ENCODE measurements at regions not wholly inside any gene's neighbourhood (a gene's known extent, or its start where the extent isn't known, plus 50 kb on each side); places are given as distances from the start of the nearest gene placed in this dataset.

DNA sequence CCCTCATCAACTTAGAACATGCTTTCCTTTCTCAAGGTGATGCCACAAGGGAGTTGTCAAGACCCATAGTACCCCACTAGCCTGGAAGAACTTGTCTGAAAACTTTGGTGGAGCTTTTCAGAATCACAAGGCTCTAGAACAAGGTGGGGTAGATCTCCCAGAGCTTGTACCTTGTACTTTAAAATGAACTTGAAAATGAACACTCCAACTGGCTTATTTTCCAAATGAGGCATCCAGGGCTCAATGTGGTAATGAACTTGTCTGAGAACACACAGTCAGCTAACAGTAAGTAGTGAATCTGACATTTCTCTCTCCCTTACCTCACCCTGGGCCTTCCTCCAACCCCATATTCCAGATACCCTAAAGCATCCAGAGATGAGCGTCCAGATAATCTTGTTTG lies 81.8 kb upstream of the THBS1 start:
- Mint-ChIP-seq H3K4me1 (no peaks in the 10 kb centered on the region), H3K27ac (no peak overlapping the region), H3K9me3 (no peaks in the 10 kb centered on the region), H3K36me3 (no peaks in the 10 kb centered on the region), H3K4me3 (no peak overlapping the region), H3K27me3 (peaks cover 6% of the 10 kb centered on the region)

DNA sequence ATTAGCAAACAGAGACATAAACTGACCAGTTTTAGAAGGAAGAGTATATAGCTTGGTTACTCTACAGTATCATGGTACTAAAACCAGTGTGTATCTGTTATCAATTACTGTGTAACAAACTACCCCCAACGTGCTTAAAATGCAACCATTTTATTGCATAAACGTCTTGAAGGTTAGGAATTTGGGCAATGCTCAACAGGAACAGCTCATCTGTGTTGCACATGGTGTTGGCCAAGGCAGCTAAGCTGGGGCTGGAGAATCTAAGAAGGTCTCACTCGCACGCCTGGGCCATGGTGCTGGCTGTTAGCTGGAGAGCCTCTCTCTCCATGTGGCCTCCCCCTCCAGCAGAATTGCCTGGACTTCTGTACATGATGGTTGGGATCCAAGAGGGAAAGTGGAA lies 81.2 kb upstream of the THBS1 start:
- no peak overlapping the region for H3K27ac Mint-ChIP-seq
- no peaks in the 10 kb centered on the region for H3K9me3 Mint-ChIP-seq
- no peaks in the 10 kb centered on the region for H3K36me3 Mint-ChIP-seq
- H3K27me3 Mint-ChIP-seq, result peaks cover 6% of the 10 kb centered on the region
- H3K4me1 Mint-ChIP-seq, result no peaks in the 10 kb centered on the region
- H3K4me3 Mint-ChIP-seq, result no peak overlapping the region

DNA sequence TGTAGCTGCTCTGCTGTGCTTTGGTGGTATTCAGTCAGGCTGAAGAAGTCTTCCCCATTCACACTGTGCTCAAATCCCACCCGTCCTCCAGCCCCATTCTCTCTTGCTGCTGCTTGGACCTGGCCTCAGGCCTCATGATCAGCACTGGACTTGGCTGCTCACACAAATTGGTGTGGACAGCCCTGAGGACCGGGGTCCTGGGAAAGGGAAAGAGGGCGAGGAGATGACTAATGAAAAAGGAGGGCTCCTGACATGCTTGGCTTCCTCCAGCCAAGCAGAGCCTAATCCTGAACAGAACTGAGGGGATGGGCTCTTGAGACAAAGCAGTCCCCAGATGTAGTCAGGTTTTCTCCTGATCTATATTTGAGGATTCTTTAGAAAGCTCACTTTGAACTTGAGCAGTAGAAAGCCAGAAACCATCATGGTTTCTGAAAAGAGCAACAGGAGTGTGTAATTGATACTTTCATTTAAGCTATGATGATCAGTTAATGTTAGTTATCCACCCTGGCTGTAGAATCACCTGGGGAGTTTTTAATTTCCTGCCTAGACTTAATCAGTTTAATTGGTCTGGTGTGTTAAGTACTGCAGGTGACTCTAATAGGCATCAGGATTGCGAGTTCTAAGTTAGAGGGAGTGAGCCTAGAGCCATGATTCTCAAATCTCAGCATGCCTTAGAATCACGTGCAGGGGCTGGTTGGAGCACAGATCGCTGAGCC lies 79.4 kb upstream of the THBS1 start:
- H3K27ac Mint-ChIP-seq, result peak overlapping the region in 1 of 3 donors; percentile 60
- no peak overlapping the region for H3K4me3 Mint-ChIP-seq
- no peaks in the 10 kb centered on the region for H3K36me3 Mint-ChIP-seq
- H3K9me3 Mint-ChIP-seq, result peaks cover 0 to 2% (median 0%) of the 10 kb centered on the region in 3 donors
- no peaks in the 10 kb centered on the region for H3K4me1 Mint-ChIP-seq
- H3K27me3 Mint-ChIP-seq, result peaks cover 4% of the 10 kb centered on the region

DNA sequence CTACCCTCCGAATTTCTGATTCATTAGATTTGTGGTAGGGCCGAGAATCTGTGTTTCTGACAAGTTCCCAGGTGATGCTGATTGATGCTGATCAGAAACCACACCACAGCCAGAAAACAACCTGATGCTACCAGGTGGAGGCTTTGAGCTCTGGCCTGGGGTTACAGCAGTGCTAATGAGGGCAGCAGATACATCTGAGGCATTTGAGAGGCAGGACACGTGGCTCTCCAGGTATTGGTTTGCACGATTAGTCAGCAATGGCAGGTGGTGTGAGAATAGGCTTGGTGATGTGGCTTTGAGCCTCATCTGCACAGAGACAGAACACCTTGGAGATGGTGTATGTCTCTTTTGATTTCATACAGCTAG lies 78.8 kb upstream of the THBS1 start:
- H3K27ac Mint-ChIP-seq, result no peak overlapping the region
- H3K9me3 Mint-ChIP-seq, result peaks cover 0 to 2% (median 0%) of the 10 kb centered on the region in 3 donors
- peaks cover 4% of the 10 kb centered on the region for H3K27me3 Mint-ChIP-seq
- no peaks in the 10 kb centered on the region for H3K4me1 Mint-ChIP-seq
- no peaks in the 10 kb centered on the region for H3K36me3 Mint-ChIP-seq
- H3K4me3 Mint-ChIP-seq, result no peak overlapping the region

DNA sequence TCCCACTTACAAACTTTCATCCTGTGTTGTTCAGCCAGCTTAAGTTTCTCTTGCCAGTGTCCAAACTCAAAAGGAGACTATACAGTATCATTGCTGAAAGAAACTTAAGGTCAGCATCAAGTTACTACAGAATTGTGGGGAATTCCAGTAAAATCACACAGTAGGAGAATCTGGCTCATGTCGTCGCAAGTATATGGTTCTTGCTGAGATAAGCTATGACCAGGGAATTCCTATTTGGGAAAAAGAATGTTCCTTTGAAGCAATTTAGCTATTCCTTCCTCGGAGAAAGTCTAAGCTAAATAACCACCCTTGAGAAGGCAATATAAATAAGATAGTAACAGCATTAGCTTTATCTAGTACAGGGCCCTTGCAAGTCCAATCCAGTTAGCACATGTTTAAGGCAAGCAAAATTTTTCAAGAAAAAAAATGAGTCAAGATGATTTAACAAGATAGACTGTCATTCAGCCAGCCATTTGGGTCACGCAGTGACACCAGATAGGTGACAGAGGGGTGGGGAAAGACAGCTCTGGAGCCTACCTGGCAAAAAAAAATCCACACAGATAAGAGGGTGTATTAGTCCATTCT lies 78.2 kb upstream of the THBS1 start:
- H3K4me3 Mint-ChIP-seq, result no peak overlapping the region
- H3K27me3 Mint-ChIP-seq, result peaks cover 3% of the 10 kb centered on the region
- no peak overlapping the region for H3K27ac Mint-ChIP-seq
- H3K9me3 Mint-ChIP-seq, result peaks cover 0 to 2% (median 0%) of the 10 kb centered on the region in 3 donors
- no peaks in the 10 kb centered on the region for H3K4me1 Mint-ChIP-seq
- no peaks in the 10 kb centered on the region for H3K36me3 Mint-ChIP-seq

DNA sequence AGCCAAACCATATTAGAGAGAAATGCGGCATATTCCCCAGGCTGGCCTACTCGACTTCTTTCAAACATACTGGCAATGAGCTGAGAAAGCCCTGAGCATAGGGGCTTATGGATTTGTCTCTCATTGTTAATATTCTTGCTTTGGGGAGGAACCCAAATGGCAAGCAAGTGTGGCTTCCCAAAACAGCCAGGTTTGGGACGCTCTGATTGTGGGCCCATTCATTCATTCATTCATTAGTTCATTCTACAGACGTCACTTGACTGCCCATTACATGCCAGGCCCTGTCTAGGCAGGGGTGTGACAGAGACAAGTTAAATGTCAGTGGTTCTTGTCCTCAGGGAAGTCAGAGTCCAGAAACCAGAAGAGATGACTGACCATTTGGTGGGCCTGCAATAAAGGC lies 77.4 kb upstream of the THBS1 start:
- Mint-ChIP-seq H3K36me3 (no peaks in the 10 kb centered on the region), H3K27me3 (peaks cover 3% of the 10 kb centered on the region), H3K4me3 (no peak overlapping the region), H3K27ac (no peak overlapping the region), H3K9me3 (peaks cover 0 to 2% (median 0%) of the 10 kb centered on the region in 3 donors), H3K4me1 (no peaks in the 10 kb centered on the region)

DNA sequence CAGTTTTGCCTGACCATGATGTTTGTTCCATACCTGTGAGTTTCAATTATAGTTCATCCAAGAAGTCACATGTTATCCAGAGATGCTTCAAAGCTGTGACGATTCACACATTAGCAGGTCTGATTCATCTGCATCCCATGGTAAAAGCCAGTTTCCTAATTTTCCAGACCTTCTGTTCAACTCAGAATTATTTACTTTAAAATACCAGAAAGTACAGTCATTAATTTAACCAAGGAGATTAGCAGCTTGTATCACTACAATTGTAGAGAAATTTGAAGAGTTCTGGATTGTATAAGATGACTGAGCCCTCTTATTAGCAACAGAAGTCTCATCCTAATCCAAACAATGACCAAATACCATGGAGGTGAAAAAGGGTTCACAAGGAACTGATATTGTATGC lies 76.1 kb upstream of the THBS1 start:
- Mint-ChIP-seq H3K27ac (no peak overlapping the region), H3K4me1 (no peaks in the 10 kb centered on the region), H3K4me3 (no peak overlapping the region), H3K9me3 (peaks cover 0 to 2% (median 0%) of the 10 kb centered on the region in 3 donors), H3K27me3 (peaks cover 3% of the 10 kb centered on the region), H3K36me3 (no peaks in the 10 kb centered on the region)

DNA sequence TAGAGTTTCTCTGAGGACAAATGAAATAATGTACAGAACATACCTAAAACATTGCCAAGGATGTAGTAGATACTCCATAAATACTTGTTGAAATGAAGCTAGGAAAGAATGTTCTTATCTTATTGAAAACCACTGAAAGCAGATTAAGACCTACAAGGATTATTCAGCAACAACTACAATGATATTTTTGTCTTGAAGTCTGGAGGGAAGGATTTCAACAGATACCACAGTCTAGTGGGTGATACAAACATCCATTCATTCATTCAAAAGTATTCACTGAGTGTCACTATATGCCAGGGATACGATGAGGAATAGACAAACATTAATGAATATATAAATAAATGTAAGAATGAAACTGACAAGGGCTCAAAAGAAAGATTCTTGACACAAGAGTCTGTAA lies 74.7 kb upstream of the THBS1 start:
- Mint-ChIP-seq H3K4me3 (no peak overlapping the region), H3K9me3 (peaks cover 0 to 2% (median 0%) of the 10 kb centered on the region in 3 donors), H3K27ac (no peak overlapping the region), H3K27me3 (peaks cover 3% of the 10 kb centered on the region), H3K36me3 (no peaks in the 10 kb centered on the region), H3K4me1 (no peaks in the 10 kb centered on the region)

DNA sequence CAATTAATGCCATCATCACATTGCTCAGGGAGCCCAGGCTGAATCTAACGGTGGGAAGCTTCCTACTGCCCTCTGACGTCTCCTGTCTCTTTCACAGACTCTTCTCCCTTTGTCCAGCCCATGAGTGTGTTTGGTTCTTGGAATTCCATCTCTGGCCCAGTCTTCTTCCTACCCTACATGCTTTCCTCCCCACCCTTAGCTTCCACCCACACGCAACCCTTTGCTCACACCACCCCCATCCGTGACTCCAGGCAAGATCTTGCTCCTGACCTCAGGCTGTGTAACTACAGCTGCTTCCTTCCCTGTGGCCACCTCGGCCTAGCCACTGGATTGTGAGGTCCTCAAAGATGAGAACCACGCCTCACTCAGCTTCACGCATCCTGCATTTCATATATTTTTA lies 72.3 kb upstream of the THBS1 start:
- H3K4me1 Mint-ChIP-seq, result no peaks in the 10 kb centered on the region
- H3K36me3 Mint-ChIP-seq, result peaks cover 1% of the 10 kb centered on the region
- peaks cover 0 to 2% (median under 1%) of the 10 kb centered on the region in 3 donors for H3K9me3 Mint-ChIP-seq
- no peak overlapping the region for H3K4me3 Mint-ChIP-seq
- no peak overlapping the region for H3K27ac Mint-ChIP-seq
- H3K27me3 Mint-ChIP-seq, result peaks cover 3% of the 10 kb centered on the region

DNA sequence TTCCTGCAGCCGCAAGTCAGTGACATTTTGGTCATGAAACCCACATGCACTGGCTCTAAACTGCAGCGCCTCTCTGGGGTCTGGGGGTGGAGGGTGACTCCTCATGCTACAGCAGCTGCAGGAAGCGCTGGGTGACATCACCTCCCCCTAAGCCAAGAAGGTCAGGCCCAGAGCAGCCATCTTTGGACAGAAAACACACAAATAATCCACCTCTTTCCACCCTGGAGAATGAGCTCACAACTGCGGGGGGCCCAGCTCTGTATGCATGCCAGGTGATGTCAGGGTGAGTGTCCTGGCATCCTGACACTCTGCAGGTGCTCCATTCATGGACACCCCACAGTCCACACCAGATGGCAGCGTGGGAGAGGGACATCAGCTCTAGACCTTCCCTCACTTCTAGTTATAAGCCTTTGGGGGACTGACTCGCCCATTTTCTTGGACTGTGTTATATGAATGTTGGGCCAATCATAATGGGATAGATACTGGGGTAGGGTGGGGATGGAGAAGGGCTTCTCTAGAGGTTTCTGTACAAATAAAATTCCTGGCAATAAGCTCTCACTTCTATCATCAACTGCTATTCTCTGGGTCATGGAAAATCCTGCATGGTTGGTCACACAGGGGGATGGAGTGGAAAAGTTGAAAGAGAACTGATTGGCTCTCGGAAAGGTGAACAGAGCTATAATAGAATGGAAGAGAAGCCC lies 70.7 kb upstream of the THBS1 start:
- Mint-ChIP-seq H3K27ac (no peak overlapping the region), H3K4me3 (no peak overlapping the region)

DNA sequence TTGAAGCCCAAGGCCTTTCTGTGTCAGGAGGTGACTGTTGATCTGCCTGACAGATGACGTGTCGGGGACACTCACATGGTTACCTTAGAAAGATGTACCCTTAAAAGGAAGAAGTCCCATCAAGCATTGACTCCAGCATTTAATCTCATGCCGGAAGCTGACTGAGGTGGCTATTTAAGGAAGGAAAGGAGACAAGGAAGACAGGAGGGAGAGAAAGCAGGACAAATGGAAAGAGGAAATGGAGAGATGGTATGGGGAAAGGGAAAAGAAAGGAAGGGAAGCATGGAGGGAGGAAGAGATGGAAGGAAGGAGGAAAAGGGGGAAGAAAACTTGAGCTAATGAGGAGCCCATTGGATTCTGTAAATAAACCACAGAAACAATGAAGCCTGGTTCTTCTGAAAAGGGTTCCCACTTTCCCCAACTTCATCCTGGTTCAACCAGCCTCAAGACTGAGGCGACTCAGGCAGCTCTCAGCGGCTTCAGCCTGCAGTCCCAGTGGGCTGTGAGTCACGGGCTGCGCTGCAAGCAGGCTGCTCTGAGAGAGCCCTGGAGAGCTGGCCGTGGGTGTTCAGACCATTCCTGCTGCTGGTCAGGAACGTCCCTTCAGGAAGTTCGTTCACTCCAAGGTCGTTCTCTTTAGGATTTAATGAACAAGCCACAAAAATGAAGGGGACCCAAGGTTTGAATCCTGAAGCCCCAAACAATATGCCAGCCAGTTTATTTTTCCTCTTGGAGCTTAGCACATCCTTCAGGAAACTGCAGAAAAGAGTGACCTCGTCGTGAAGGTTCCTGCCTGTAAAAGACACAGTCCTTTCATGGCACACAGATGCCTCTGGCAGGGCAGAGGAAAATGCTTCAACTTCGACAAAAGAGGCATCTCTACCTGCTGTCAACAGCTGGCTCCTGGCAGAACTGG lies 69.6 kb upstream of the THBS1 start:
- peaks cover 3% of the 10 kb centered on the region for H3K27me3 Mint-ChIP-seq
- H3K27ac Mint-ChIP-seq, result no peak overlapping the region
- no peaks in the 10 kb centered on the region for H3K4me1 Mint-ChIP-seq
- H3K4me3 Mint-ChIP-seq, result no peak overlapping the region
- H3K36me3 Mint-ChIP-seq, result peaks cover 1% of the 10 kb centered on the region
- peaks cover 2 to 17% (median 7%) of the 10 kb centered on the region in 3 donors for H3K9me3 Mint-ChIP-seq

More for the DNA sequence above, 70.7 kb upstream of the THBS1 start:
- H3K9me3 Mint-ChIP-seq, result peaks cover 2 to 9% (median 6%) of the 10 kb centered on the region in 3 donors
- no peaks in the 10 kb centered on the region for H3K4me1 Mint-ChIP-seq
- peaks cover 3% of the 10 kb centered on the region for H3K27me3 Mint-ChIP-seq
- peaks cover 1% of the 10 kb centered on the region for H3K36me3 Mint-ChIP-seq

DNA sequence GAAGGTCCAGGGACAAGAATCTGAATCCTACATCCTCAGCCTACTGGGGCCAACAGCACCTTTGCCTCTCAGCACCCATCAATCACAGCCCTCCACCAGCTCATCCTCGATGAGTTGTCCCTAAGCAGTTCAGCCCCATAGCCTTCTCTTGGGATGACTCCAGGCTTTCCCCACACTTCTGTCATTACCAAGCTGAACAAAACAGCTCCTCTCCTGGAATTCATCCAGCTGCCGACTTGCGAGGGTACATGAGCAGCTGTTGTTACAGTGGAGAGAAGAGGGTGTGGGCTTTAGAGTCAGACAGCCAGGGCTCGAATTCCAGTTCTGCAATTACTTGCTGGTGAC lies 69.0 kb upstream of the THBS1 start:
- Mint-ChIP-seq H3K27me3 (no peaks in the 10 kb centered on the region), H3K27ac (no peak overlapping the region), H3K36me3 (peaks cover 1% of the 10 kb centered on the region), H3K4me3 (no peak overlapping the region), H3K4me1 (no peaks in the 10 kb centered on the region), H3K9me3 (peaks cover 3 to 19% (median 5%) of the 10 kb centered on the region in 3 donors)

DNA sequence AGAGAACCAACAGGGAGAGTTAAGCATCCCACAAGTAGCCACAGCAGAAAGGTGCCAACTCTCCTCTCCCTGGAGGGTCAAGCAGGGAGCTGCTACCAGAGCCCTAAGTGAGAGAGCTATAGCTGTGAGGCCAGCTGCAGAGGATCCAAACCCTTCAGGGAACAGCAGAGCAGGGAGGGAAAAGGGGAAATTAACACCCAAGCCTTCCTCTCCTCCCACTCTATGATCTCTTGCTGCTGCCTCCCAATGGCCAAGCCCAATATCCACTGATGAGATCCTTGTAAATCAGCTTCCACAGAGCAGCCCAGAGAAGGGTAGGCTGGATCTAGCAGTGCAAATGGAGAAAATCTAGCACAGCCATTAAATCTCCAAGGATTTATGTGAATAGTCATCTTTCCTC lies 68.2 kb upstream of the THBS1 start:
- H3K36me3 Mint-ChIP-seq, result peaks cover 1% of the 10 kb centered on the region
- H3K27me3 Mint-ChIP-seq, result no peaks in the 10 kb centered on the region
- no peaks in the 10 kb centered on the region for H3K4me1 Mint-ChIP-seq
- no peak overlapping the region for H3K4me3 Mint-ChIP-seq
- no peak overlapping the region for H3K27ac Mint-ChIP-seq
- peaks cover 3 to 19% (median 5%) of the 10 kb centered on the region in 3 donors for H3K9me3 Mint-ChIP-seq

DNA sequence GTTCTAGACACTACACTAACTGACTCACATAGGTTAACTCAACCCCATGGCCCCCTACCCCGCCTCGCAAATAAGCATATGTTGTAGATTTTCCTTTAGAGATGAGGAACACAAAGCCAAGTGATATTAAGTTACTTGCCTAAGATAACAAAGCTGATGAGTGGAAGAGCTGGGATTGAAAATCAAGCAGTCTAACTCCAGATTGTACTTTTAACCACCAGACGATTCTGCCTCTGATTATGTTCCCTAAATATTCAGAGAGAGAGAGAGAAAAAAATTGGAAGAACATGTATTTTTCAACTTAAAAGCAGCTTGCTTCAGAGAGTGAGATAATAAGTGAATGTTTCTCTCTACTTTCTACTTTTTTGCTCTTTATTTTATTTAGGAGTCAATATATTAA lies 66.9 kb upstream of the THBS1 start:
- Mint-ChIP-seq H3K27ac (no peak overlapping the region), H3K27me3 (no peaks in the 10 kb centered on the region), H3K4me3 (no peak overlapping the region), H3K36me3 (peaks cover 4% of the 10 kb centered on the region), H3K4me1 (no peaks in the 10 kb centered on the region), H3K9me3 (peaks cover 3 to 19% (median 5%) of the 10 kb centered on the region in 3 donors)

DNA sequence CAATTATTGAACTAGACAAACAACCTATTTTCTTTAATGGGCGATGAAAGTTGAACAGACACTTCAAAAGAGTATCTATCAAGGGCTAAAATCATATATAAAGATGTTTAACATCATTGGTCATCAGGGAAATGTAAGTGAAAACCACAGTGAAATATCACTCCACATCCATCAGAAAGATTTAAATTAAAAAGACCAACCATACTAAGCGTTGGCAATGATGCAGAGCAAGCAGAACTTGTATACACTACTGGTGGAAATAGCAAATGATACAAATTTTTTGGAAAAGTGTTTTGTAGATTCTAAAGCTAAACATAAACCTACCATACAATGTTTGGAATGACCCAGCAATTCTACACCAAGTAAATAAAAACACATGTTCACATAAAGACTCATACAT lies 65.9 kb upstream of the THBS1 start:
- H3K27ac Mint-ChIP-seq, result no peak overlapping the region
- H3K9me3 Mint-ChIP-seq, result peaks cover 3 to 19% (median 5%) of the 10 kb centered on the region in 3 donors
- no peak overlapping the region for H3K4me3 Mint-ChIP-seq
- peaks cover 6% of the 10 kb centered on the region for H3K36me3 Mint-ChIP-seq
- no peaks in the 10 kb centered on the region for H3K4me1 Mint-ChIP-seq
- H3K27me3 Mint-ChIP-seq, result no peaks in the 10 kb centered on the region
